Thyroid gland (tissue), 4 donors: ENCODE measurements at regions not wholly inside any gene's neighbourhood (a gene's known extent, or its start where the extent isn't known, plus 50 kb on each side); places are given as distances from the start of the nearest gene placed in this dataset.

ENCODE experiments used
- POLR2A ChIP-seq, 2 donors: fragments of 450-650 bp; IDR thresholded peaks; one replicate each; pipeline ENCODE4 v1.6.1; 2017; ENCODE audit warnings: antibody characterized with exemption in 2 of 2, mild to moderate bottlenecking in 2 of 2, moderate library complexity in 1 of 2
- TF ChIP-seq, protein P1 (sequence below), 6 experiments: fragments of 200-600 bp in 3 of 6; fragments of 450-650 bp in 3 of 6; sonication (generic) in 3 of 6; IDR thresholded peaks; one replicate each; pipeline ENCODE4 v1.5.1; 2016 to 2019; ENCODE audit warnings: antibody characterized with exemption in 6 of 6, mild to moderate bottlenecking in 2 of 6, inconsistent platforms in 1 of 6, moderate library complexity in 1 of 6

DNA sequence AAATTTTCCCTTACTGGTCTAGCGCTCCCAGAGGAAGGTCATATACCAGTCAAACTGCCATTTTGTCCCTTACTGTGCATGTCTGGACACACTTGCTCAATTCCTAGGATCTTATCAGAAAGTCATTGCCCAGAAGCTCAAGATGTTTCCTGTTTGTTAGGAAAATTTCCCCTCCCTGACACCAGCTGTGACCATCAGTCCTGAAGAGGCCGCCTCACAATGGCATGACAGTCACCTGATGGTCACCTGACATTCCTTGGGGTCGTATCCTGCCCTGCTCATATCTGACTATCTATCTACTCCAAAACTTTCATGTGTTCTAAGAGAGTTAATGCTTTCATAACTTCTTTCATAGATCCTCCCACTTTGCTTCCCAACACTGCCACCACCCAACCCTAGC is 219.9 kb downstream of the OTOR start:
- TF ChIP-seq, protein P1, sequence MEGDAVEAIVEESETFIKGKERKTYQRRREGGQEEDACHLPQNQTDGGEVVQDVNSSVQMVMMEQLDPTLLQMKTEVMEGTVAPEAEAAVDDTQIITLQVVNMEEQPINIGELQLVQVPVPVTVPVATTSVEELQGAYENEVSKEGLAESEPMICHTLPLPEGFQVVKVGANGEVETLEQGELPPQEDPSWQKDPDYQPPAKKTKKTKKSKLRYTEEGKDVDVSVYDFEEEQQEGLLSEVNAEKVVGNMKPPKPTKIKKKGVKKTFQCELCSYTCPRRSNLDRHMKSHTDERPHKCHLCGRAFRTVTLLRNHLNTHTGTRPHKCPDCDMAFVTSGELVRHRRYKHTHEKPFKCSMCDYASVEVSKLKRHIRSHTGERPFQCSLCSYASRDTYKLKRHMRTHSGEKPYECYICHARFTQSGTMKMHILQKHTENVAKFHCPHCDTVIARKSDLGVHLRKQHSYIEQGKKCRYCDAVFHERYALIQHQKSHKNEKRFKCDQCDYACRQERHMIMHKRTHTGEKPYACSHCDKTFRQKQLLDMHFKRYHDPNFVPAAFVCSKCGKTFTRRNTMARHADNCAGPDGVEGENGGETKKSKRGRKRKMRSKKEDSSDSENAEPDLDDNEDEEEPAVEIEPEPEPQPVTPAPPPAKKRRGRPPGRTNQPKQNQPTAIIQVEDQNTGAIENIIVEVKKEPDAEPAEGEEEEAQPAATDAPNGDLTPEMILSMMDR (IDR thresholded peaks at IDR 0.05), result no peak
- no peak for TF ChIP-seq POLR2A (IDR thresholded peaks at IDR 0.05)
